ENCODE measurements at regions not wholly inside any gene's neighbourhood (a gene's known extent, or its start where the extent isn't known, plus 50 kb on each side); places are given as distances from the start of the nearest gene placed in this dataset.

GRCh38 chr10:4373612-4374011, 452.4 kb upstream of the AKR1E2 start:
- no peak for DNase-seq (ENCODE audit: low read depth)
- no peak for TF ChIP-seq CTCF (IDR thresholded peaks at IDR 0.05; ENCODE audit: control insufficient read depth, insufficient read depth, low read depth, low read length, missing control alignments)
- H3K4me3 ChIP-seq (ENCODE audit: control insufficient read depth, low read depth, low read length) = no peak overlapping the region

- no peak for DNase-seq (ENCODE audit: low read depth)
- no peak for TF ChIP-seq CTCF (IDR thresholded peaks at IDR 0.05; ENCODE audit: control insufficient read depth, insufficient read depth, low read depth, low read length, missing control alignments)
- no peak overlapping the region for H3K4me3 ChIP-seq (ENCODE audit: control insufficient read depth, low read depth, low read length)
These were observed 452.9 kb upstream of the AKR1E2 start for GRCh38 chr10:4373098-4373497.

- H3K4me3 ChIP-seq (ENCODE audit: control insufficient read depth, low read depth, low read length) = no peak overlapping the region
- DNase-seq (ENCODE audit: low read depth) = peak; percentile 98
- no peak for TF ChIP-seq CTCF (IDR thresholded peaks at IDR 0.05; ENCODE audit: control insufficient read depth, insufficient read depth, low read depth, low read length, missing control alignments)
These were observed 453.4 kb upstream of the AKR1E2 start for GRCh38 chr10:4372601-4373000.

DNA sequence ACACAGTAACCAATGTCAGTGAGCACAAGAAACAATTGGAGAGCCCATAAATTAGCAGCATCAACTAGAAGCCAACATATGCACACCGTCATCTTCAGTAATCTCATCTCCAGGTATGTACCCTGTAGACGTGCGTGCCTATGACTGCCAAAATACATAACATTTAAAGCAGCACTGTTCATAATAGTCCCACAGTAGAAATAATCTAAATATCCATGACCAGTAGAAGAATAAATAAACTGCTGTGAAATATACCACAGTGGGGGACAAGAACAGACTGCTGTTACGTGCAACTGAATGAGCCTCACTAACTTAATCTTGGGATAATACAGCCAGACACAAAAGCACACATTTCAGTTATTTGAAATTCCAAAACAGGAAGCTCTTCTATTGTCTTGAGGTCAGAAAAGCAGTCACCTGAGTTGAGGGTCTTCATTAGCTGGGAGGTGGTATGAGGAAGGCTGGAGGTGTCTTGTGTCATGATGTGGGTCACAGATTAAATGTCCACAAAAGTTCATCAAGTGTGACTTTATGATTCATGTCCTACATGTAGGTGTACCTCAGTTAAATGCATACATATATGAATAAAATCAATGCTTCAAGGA, 454.2 kb upstream of the AKR1E2 start:
- no peak for DNase-seq (ENCODE audit: low read depth)
- TF ChIP-seq CTCF (IDR thresholded peaks at IDR 0.05; ENCODE audit: control insufficient read depth, insufficient read depth, low read depth, low read length, missing control alignments) = no peak
- H3K4me3 ChIP-seq (ENCODE audit: control insufficient read depth, low read depth, low read length) = no peak overlapping the region

DNA sequence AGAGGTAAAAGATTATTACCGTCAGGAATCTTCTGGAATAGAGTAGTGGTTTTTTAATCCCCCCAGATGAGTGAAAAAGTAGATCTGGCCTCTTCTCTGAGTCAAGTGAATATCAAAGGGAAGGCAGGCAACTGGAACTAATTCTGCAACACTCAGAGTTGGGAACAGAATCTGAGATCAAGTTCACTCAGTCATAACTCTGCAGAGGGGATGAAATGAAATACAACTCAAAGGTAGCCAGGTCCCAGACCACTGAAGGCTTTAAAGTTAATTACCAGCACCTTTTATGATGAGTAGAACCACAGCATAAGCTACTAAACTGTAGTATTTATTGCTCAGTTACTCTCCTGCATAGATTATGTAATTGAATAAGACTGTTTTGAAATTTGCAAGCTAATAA, 455.6 kb upstream of the AKR1E2 start:
- no peak for TF ChIP-seq CTCF (IDR thresholded peaks at IDR 0.05; ENCODE audit: control insufficient read depth, insufficient read depth, low read depth, low read length, missing control alignments)
- no peak for DNase-seq (ENCODE audit: low read depth)
- no peak overlapping the region for H3K4me3 ChIP-seq (ENCODE audit: control insufficient read depth, low read depth, low read length)

- no peak for DNase-seq (ENCODE audit: low read depth)
- no peak for TF ChIP-seq CTCF (IDR thresholded peaks at IDR 0.05; ENCODE audit: control insufficient read depth, insufficient read depth, low read depth, low read length, missing control alignments)
- H3K4me3 ChIP-seq (ENCODE audit: control insufficient read depth, low read depth, low read length) = no peak overlapping the region
These were observed 464.4 kb upstream of the AKR1E2 start for GRCh38 chr10:4361581-4361980.

- no peak for TF ChIP-seq CTCF (IDR thresholded peaks at IDR 0.05; ENCODE audit: control insufficient read depth, insufficient read depth, low read depth, low read length, missing control alignments)
- no peak for DNase-seq (ENCODE audit: low read depth)
- no peak overlapping the region for H3K4me3 ChIP-seq (ENCODE audit: control insufficient read depth, low read depth, low read length)
These were observed 467.0 kb upstream of the AKR1E2 start for GRCh38 chr10:4359003-4359402.

All from AG09309 (cell line).